Gastrocnemius medialis (tissue), 4 donors: ENCODE measurements at regions not wholly inside any gene's neighbourhood (a gene's known extent, or its start where the extent isn't known, plus 50 kb on each side); places are given as distances from the start of the nearest gene placed in this dataset.

Experiments
- ATAC-seq, 2 donors: fragments of 150-250 bp; one replicate each; pipeline ENCODE4 v1.9.1; 2016
- DNase-seq, 2 donors: peaks; one replicate each; pipeline ENCODE4 v3.0.0-alpha.2; 2019
- H3K27ac ChIP-seq, 4 donors: fragments of 200-600 bp; sonication (generic); 1 replicate in 1 of 4; 2 replicates in 3 of 4; pipeline ENCODE4 v1.5.1; 2016 to 2018; ENCODE audit warnings: mild to moderate bottlenecking in 2 of 4, moderate library complexity in 1 of 4
- H3K27me3 ChIP-seq, 3 donors: fragments of 200-600 bp; sonication (generic) in 2 of 3; 1 replicate in 1 of 3; 2 replicates in 2 of 3; pipeline versions ENCODE4 v1.5.1 to v1.6.0; 2016 to 2019; ENCODE audit warnings: mild to moderate bottlenecking in 1 of 3, moderate library complexity in 1 of 3
- H3K36me3 ChIP-seq, 2 donors: fragments of 200-600 bp; sonication (generic) in 1 of 2; one replicate each; pipeline ENCODE4 v1.5.1; 2017 to 2018
- H3K4me1 ChIP-seq, 2 donors: fragments of 200-600 bp; sonication (generic) in 1 of 2; one replicate each; pipeline ENCODE4 v1.5.1; 2016 to 2017; ENCODE audit warnings: mild to moderate bottlenecking in 2 of 2
- H3K4me3 ChIP-seq, 4 donors: fragments of 200-600 bp; sonication (generic) in 3 of 4; 1 replicate in 1 of 4; 2 replicates in 3 of 4; pipeline ENCODE4 v1.5.1; 2016 to 2019; ENCODE audit warnings: mild to moderate bottlenecking in 2 of 4
- H3K9me3 ChIP-seq, 3 donors: fragments of 200-600 bp; sonication (generic) in 2 of 3; 1 replicate in 1 of 3; 2 replicates in 2 of 3; pipeline ENCODE4 v1.5.1; 2016 to 2019
- CTCF ChIP-seq, 5 experiments: fragments of 450-650 bp in 3 of 5; fragments of 200-600 bp in 2 of 5; sonication (generic) in 2 of 5; IDR thresholded peaks in 4 of 5; conservative IDR thresholded peaks in 1 of 5; 1 replicate in 4 of 5; 2 replicates in 1 of 5; pipeline ENCODE4 v1.5.1; 2016 to 2019; ENCODE audit warnings: antibody characterized with exemption in 5 of 5, mild to moderate bottlenecking in 3 of 5, moderate library complexity in 3 of 5
- POLR2A ChIP-seq, 2 donors: fragments of 450-650 bp; IDR thresholded peaks; one replicate each; pipeline ENCODE4 v1.6.1; 2017; ENCODE audit warnings: antibody characterized with exemption in 2 of 2, mild to moderate bottlenecking in 2 of 2, moderate library complexity in 2 of 2
- in situ Hi-C, 4 donors: fragments of 200-750 bp; cut with MboI; loops; one replicate each; pipeline versions ENCODE4 v1.15.0 to v1.8.0; 2017; ENCODE audit warnings: low sequenced_read_pairs in 4 of 4
- intact Hi-C: fragments of 100-400 bp; cut with DNase I; formaldehyde crosslinking; loops from one replicate; pipeline ENCODE4 v1.15.1; 2023; ENCODE audit warnings: low total_unique reads

DNA sequence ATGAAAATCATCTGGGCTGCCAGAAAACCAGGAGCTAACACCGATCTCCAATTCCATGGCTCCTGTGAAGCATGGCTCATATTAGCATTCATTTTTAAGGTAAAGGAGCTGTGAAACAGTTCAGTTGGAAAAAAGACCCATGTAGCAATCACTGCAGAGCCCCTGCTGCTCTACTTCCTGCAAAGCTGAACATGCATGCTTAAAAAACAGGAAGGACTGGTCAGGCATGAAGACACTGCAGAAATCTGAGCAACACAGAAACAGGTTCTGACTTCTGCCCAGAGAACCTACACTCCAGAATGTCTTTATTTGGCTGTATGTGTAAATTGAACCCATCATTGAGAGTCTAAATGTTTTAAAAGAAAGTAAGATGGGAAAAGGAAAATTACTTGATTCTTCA lies 950.6 kb downstream of the DCDC2C start:
- no peaks in the 10 kb centered on the region for H3K4me1 ChIP-seq
- no peaks in the 10 kb centered on the region for H3K36me3 ChIP-seq
- H3K9me3 ChIP-seq, result no peaks in the 10 kb centered on the region
- TF ChIP-seq POLR2A (IDR thresholded peaks at IDR 0.05) (no peak), CTCF (IDR thresholded peaks at IDR 0.05 in 4 of 5, conservative IDR thresholded peaks at IDR 0.05 in 1 of 5) (no peak)
- no peak for DNase-seq
- H3K27ac ChIP-seq, result no peak overlapping the region
- no peaks in the 10 kb centered on the region for H3K27me3 ChIP-seq
- ATAC-seq, result no peak
- no peak overlapping the region for H3K4me3 ChIP-seq
- intact Hi-C loops, result no loop called here
- in situ Hi-C loops, result no loop called here

- Histone ChIP-seq H3K9me3 (no peaks in the 10 kb centered on the region), H3K27ac (no peak overlapping the region), H3K27me3 (no peaks in the 10 kb centered on the region), H3K4me3 (no peak overlapping the region), H3K4me1 (no peaks in the 10 kb centered on the region), H3K36me3 (no peaks in the 10 kb centered on the region)
- no peak for TF ChIP-seq CTCF (IDR thresholded peaks at IDR 0.05 in 4 of 5, conservative IDR thresholded peaks at IDR 0.05 in 1 of 5)
- no peak for TF ChIP-seq POLR2A (IDR thresholded peaks at IDR 0.05)
- in situ Hi-C loops (no loop called here), intact Hi-C loops (no loop called here)
- ATAC-seq (no peak), DNase-seq (no peak)
Measured at GRCh38 chr2:4656326-4656725, 953.0 kb downstream of the DCDC2C start.

DNA sequence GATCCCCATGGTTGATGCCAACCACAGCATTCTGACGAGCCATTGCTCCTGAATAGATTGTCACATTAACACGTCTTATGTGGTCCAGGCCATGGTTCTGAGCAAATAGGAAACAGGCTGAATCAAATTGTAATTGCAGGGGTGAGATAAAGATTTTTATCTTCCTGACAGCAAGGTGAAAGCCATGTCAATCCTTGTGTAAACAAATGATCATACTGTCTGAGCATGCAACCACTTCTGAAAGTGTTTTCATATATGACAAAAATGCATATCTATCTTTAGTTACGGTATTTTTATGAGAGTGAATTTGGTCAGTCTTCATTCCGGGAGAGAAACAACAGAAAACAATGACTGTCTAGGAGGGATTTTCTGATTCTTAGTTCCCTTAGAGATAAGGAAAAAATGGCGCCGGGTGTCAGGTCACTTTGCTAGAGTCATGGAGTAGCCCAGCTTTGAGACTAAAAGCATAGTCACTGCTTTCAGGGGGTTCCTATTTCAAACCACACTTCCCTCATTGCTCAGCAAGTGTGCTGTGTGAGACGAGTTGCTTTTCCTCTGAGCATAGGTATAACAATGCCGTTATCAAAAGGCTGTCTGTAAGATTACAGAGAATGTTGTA lies 958.9 kb downstream of the DCDC2C start:
- H3K27me3 ChIP-seq, result no peaks in the 10 kb centered on the region
- no peaks in the 10 kb centered on the region for H3K9me3 ChIP-seq
- intact Hi-C loops, result no loop called here

DNA sequence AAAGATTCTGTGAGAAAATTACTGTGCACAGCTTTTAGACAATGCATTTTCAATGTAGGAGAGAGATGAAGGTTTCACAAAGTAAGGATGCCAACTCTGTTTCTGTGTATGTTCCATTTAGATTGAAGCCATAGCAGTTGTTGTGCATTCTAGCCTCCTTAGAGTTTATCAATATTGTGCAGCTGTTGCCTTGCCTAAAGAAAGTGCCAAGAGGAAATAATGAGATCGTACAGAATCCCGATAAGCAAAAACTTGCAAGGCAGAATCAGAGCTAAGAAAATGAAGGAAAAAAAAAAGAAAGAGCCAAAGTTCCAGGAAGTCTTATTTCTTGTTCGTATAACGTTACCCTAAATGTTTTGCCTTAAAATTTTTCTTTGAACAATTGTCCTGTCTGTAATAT lies 965.0 kb downstream of the DCDC2C start:
- ATAC-seq, result no peak
- Histone ChIP-seq H3K4me1 (no peaks in the 10 kb centered on the region), H3K4me3 (no peak overlapping the region), H3K27ac (no peak overlapping the region), H3K9me3 (no peaks in the 10 kb centered on the region), H3K36me3 (no peaks in the 10 kb centered on the region), H3K27me3 (no peaks in the 10 kb centered on the region)
- TF ChIP-seq POLR2A (IDR thresholded peaks at IDR 0.05), result no peak
- TF ChIP-seq CTCF (IDR thresholded peaks at IDR 0.05 in 4 of 5, conservative IDR thresholded peaks at IDR 0.05 in 1 of 5), result no peak
- no peak for DNase-seq
- in situ Hi-C loops (no loop called here), intact Hi-C loops (no loop called here)

More for the DNA sequence above, 958.9 kb downstream of the DCDC2C start:
- ATAC-seq (no peak), DNase-seq (no peak)
- Histone ChIP-seq H3K4me1 (no peaks in the 10 kb centered on the region), H3K36me3 (no peaks in the 10 kb centered on the region), H3K4me3 (no peak overlapping the region), H3K27ac (no peak overlapping the region)
- in situ Hi-C loops, result no loop called here
- TF ChIP-seq POLR2A (IDR thresholded peaks at IDR 0.05) (no peak), CTCF (IDR thresholded peaks at IDR 0.05 in 4 of 5, conservative IDR thresholded peaks at IDR 0.05 in 1 of 5) (no peak)

- no peak for DNase-seq
- H3K4me1 ChIP-seq, result no peaks in the 10 kb centered on the region
- in situ Hi-C loops, result no loop called here
- intact Hi-C loops, result no loop called here
- no peaks in the 10 kb centered on the region for H3K36me3 ChIP-seq
- ATAC-seq, result no peak
- no peaks in the 10 kb centered on the region for H3K27me3 ChIP-seq
- H3K27ac ChIP-seq, result no peak overlapping the region
- H3K9me3 ChIP-seq, result no peaks in the 10 kb centered on the region
- no peak for TF ChIP-seq POLR2A (IDR thresholded peaks at IDR 0.05)
- TF ChIP-seq CTCF (IDR thresholded peaks at IDR 0.05 in 4 of 5, conservative IDR thresholded peaks at IDR 0.05 in 1 of 5), result no peak
- H3K4me3 ChIP-seq, result no peak overlapping the region
Measured at GRCh38 chr2:4670331-4670730, 967.0 kb downstream of the DCDC2C start.
